ENCODE measurements at regions not wholly inside any gene's neighbourhood (a gene's known extent, or its start where the extent isn't known, plus 50 kb on each side); places are given as distances from the start of the nearest gene placed in this dataset.

DNA sequence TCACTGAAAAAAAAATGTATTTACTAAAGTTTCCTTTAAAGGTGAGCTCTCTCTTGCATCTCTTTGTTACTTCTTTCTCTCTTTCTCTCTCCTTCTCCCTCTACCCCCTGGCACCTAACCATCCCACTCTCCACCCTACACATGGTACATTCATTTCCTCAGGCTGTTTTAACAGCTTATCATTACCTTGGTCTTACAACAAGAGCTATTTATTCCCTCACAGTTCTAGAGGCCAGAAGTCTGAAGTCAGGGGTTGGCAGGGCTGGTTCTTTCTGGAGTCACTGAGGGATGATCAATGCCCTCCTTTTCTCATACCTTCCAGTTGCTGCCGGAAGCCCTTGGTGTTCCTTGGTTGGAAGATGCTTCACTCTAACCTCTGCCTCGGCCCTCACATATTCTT lies 91.1 kb upstream of the DSCAM start:
- TF ChIP-seq, protein P1, sequence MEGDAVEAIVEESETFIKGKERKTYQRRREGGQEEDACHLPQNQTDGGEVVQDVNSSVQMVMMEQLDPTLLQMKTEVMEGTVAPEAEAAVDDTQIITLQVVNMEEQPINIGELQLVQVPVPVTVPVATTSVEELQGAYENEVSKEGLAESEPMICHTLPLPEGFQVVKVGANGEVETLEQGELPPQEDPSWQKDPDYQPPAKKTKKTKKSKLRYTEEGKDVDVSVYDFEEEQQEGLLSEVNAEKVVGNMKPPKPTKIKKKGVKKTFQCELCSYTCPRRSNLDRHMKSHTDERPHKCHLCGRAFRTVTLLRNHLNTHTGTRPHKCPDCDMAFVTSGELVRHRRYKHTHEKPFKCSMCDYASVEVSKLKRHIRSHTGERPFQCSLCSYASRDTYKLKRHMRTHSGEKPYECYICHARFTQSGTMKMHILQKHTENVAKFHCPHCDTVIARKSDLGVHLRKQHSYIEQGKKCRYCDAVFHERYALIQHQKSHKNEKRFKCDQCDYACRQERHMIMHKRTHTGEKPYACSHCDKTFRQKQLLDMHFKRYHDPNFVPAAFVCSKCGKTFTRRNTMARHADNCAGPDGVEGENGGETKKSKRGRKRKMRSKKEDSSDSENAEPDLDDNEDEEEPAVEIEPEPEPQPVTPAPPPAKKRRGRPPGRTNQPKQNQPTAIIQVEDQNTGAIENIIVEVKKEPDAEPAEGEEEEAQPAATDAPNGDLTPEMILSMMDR (IDR thresholded peaks at IDR 0.05) = no peak
- TF ChIP-seq POLR2A (IDR thresholded peaks at IDR 0.05) = no peak

Data from Peyer's patch (tissue), 4 donors.